Tibial nerve (tissue), 3 donors: ENCODE measurements at regions not wholly inside any gene's neighbourhood (a gene's known extent, or its start where the extent isn't known, plus 50 kb on each side); places are given as distances from the start of the nearest gene placed in this dataset.

ENCODE experiments used
- POLR2A ChIP-seq, 2 donors: fragments of 450-650 bp; IDR thresholded peaks; one replicate each; pipeline ENCODE4 v1.6.1; 2017; ENCODE audit warnings: antibody characterized with exemption in 2 of 2, mild to moderate bottlenecking in 2 of 2, moderate library complexity in 2 of 2
- TF ChIP-seq, protein P1 (sequence below), 5 experiments: fragments of 200-600 bp in 3 of 5; fragments of 450-650 bp in 2 of 5; sonication (generic) in 3 of 5; IDR thresholded peaks; one replicate each; pipeline ENCODE4 v1.5.1; 2016 to 2019; ENCODE audit warnings: antibody characterized with exemption in 5 of 5, mild to moderate bottlenecking in 3 of 5, moderate library complexity in 2 of 5

DNA sequence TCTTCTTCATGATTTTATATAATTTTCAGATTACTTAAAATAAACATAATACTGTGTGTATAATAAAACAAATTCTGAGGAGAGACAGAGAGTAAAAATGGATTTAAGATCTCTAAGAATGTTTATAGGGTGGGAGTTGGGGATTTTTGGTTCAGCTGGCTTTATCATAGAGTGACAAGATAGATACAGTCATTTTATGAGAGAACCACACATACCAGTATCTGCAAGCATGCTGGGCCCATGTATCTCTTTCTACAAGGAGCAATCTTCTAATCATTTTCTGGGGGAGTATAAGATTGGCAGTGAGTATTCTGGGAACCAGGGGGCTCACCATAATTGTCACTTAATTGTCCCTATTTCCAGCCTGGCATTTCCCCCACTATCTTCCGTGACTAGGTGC lies 64.3 kb upstream of the DUSP10 start:
- TF ChIP-seq POLR2A (IDR thresholded peaks at IDR 0.05), result no peak
- TF ChIP-seq, protein P1, sequence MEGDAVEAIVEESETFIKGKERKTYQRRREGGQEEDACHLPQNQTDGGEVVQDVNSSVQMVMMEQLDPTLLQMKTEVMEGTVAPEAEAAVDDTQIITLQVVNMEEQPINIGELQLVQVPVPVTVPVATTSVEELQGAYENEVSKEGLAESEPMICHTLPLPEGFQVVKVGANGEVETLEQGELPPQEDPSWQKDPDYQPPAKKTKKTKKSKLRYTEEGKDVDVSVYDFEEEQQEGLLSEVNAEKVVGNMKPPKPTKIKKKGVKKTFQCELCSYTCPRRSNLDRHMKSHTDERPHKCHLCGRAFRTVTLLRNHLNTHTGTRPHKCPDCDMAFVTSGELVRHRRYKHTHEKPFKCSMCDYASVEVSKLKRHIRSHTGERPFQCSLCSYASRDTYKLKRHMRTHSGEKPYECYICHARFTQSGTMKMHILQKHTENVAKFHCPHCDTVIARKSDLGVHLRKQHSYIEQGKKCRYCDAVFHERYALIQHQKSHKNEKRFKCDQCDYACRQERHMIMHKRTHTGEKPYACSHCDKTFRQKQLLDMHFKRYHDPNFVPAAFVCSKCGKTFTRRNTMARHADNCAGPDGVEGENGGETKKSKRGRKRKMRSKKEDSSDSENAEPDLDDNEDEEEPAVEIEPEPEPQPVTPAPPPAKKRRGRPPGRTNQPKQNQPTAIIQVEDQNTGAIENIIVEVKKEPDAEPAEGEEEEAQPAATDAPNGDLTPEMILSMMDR (IDR thresholded peaks at IDR 0.05), result no peak
